Smooth muscle cell of the brain vasculature (primary cell): ENCODE measurements at regions not wholly inside any gene's neighbourhood (a gene's known extent, or its start where the extent isn't known, plus 50 kb on each side); places are given as distances from the start of the nearest gene placed in this dataset.

Experiments used
- DNase-seq: peaks from one replicate; pipeline ENCODE4 v3.0.0-alpha.2; 2012; ENCODE audit warnings: low read depth, low spot score

DNA sequence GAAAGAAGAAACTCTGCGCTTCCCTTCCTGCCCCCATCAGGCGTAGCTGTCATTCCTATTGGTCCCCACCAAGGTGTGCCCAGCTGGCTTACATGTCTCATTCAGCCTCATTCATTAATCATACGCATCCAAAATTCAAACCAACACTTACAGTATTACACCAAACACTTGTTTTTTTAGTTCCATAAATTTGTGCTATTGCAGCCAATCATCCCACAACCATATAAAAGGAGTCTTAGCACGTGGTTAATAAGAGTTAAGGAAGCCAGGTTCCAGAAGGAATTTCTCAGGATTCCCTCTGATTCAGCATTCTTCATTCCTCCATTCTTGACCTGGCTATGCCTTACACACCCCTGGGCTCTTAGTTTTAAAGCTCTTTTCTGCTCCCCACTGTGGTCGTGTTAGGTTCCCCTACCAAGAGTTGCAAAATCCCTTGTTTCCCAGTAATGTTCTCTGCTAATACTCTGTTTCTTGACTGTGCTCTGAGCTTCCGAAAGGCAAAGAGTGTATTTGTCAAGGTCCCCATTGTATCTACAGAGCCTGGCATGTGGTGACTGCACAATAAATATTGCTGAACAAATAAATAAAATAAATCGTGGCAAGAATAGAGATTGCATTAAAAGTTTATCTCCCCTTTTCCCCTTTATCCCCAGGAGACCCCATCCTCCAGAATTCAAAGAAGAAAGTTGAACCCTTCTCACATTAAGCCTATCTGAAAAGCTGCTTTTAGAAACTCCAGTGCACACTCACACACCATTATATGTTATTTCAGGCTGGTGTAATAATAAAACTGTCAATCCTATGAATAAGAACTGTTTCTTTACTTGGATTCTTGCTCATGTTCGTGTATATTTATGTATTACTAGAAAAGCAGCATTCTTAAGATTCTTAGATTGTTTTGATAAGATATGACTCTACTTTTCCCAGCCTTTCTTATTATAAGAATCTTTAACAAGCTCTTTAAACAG, 514.4 kb downstream of the INHBA start:
- no peak for DNase-seq

DNA sequence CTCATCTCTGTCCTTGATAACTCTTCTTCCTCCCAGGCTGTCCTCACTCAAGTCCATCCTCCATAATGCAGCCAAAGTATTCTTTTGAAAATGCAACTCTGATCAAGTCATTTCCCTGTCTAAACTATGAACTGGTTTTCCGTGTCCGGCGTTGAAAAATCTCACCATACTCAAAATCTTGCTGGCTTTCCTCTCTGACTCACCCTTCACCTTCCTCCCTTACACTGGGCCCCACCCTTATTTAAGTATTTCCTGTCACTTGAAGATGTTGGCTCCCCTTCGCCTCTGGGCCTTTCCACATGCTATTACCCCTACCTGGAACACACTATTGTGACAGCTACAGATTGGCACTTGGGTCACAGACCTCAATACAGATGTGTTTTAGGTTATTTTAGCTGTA, 515.6 kb downstream of the INHBA start:
- DNase-seq = no peak

DNA sequence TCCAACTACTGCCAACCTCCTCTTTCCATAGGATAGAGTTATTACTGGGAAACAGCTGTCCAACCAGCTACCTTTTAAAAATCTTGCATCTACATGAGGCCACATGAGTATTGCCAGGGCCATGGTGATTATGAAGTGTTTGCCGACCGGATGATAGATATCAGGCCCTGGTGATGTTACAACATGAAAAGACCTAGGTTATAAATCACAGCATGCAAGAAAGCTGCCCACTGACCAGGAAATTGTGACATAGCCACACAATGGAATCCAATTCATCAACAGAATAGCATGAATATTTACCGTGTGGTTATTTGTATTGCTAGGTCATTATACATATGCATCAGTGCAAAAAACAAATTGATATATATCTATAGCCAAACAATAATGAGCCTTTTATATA, 517.0 kb downstream of the INHBA start:
- no peak for DNase-seq

DNA sequence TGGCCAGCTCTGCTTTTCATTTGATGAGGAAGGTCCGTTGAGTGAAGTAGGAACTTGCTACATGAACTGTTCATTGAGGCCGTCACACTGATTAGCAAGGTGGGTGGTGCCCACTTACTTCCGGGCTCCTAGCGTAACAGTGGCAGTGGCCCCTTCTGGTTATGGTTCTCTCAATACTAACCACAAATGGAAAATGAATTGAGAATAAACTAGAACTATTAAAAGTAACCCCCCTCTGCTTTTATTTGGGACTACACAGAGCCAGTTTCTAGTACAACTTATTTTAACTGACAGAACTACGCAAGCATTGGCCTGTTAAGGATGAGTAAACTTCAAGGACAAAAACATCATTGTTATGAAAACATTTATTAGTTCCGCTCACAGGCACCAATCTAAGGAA, 519.1 kb downstream of the INHBA start:
- no peak for DNase-seq

DNA sequence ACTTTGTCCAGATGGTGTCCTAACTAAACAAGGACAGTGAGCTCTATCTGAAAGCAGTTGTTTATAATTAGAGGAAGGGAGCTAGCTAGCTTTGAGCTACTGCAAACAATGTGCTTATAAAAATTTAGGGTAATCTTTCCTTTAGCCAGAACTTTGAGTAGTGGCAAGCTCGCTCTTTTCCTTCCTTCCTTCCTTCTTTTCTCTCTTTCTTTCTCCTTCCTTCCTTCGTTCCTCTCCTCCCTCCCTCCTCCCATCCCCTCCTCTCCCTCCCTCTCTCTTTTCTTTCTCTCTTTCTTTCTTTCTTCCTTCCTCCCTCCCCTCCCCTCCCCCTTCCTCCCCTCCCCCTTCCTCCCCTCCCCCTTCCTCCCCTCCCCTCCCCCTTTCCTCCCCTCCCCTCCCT, 520.1 kb downstream of the INHBA start:
- no peak for DNase-seq

DNA sequence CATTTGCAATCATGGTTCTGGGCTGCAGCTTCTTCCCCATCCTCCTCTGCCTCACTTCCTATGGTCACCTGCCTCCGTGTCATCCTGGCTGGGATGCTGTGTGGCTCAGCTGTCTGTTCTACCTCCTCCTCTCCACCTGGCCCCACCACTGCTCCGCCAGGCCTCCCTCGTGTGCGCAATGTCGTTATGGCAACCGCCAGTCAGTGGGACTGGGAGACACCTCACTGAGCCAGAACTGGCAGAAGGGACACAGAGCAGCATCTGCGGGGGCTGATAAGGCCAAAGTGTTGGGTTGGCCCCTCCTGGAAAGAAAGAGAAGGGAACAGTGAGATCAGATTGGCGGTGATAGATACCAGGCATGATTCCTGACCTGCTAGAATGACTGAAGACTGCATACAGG, 527.5 kb downstream of the INHBA start:
- no peak for DNase-seq

DNA sequence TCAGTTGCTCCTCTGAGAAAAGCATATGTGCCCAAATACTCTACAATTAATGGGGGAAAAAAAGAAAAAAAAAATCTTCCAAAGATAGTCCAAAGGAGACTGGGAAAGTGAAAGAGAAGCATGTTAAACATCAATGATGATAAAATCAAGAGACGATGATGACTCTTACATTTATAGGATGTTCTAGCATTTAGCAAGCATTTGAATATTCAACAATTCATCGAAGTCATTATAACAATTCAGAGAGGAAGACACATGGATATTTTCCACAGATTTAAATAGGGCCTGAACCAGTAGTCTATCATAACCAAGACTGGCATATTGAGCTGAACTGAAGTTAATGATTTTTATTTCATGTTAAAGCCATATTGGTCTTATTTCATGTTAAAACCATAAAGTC, 528.4 kb downstream of the INHBA start:
- DNase-seq = no peak

DNA sequence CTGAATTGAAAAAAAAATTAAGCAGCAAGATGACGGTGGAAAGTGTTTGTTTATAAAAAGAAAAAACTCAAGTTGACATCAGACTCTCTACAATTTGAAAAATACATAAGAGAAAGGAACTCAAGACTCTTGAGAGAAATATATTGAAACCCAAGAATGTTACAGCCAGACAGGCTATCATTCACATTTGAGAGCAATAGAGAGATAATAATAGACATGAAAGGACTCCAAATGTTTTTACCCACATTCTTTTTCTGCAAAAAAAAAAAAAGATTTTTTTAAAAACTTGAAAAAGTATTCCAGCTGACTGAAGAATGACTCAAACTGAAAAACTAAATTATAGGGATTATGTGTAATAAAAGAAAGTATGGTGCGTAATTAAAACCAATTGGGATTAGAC, 532.4 kb downstream of the INHBA start:
- DNase-seq = no peak

DNA sequence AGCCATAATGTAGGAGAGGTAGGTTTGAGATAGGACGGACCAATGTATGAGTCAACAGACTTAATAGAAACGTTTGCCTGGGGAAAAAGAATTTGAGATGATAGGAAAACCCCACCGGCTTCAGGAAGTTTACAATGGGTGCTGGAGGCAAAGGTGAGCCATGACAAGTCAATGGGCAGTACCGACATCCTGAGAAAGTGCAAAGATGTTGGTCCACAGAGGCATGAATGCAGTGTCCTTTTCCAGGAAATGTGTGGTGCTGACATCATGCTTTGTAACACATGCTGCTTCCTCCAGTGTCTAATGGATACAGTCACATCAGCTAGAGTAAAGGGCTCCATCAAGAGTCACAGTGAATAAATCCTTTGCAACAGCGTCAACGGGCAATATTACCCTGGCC, 533.6 kb downstream of the INHBA start:
- DNase-seq = no peak

DNA sequence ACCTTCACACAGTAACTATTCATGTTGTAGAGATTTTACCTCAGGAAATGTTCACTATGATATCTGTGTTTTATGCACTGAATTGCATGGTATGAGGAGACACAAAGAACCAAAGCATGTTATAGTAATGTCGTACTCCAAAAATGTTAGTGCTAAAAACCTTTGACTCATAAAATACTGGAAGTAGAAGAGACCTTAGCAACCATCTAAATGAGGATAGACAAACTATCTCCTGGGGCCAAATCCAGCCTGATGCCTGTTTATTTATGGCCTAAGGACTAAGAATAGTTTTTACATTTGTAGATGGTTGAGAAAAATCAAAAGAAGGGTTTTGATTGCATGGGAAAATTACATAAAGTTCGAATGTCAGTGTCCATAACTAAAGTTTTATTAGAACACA, 535.1 kb downstream of the INHBA start:
- no peak for DNase-seq

DNA sequence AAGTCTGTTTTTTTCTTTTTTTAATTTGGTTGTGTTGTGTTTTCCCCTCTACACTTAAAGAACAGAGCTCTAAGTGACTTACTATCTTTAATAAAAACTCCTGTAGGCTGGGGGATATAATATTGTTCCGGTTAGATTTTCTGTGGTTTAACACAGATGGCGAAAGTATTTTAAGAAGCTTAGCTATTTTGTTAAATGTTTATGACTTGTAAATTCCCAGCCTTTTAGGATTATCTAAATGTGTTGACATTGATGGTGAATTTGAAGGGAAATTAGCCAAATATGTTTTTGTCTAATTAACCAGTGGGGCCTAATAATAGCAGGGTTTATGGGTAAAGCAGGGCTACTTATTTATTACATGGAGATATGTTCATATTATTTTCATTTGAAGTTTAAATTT, 538.5 kb downstream of the INHBA start:
- no peak for DNase-seq

DNA sequence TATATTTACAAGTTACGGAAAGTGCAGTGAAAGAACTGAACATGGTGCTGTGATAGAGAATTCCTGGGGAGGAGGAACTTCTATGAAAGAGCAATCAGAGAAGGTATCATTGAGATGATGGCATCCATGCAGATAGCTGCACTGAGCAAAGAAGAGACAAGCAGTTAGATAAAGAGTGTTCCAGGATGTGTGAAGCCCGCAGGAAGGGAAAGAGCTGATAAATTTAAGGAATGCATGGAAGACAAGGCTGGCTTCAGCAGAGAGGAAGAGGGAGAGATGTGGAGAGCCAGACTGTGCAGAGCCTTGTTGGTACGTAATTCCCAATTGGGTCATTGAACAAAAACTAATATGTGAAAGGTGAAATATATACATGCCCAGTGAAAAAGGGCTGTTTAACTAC, 538.9 kb downstream of the INHBA start:
- DNase-seq = no peak

DNA sequence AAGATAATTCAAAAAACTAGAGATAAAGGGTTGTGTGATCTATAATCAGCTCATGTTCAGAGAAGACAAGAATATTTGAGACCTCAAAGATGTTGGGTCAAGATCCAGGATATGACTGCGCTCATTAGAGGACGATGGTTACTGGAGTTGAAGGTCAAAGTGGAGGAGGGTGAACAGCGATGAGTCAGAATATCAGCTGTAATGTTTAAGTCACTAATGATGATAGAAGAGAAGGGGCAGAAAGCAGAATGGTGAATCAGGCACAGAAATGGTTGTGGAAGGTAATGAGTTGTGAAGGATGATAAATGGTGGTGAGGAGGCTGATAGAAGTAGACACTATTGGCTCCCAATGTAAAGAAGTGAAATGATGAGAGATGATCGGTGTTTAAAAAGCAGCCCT, 540.3 kb downstream of the INHBA start:
- no peak for DNase-seq

DNA sequence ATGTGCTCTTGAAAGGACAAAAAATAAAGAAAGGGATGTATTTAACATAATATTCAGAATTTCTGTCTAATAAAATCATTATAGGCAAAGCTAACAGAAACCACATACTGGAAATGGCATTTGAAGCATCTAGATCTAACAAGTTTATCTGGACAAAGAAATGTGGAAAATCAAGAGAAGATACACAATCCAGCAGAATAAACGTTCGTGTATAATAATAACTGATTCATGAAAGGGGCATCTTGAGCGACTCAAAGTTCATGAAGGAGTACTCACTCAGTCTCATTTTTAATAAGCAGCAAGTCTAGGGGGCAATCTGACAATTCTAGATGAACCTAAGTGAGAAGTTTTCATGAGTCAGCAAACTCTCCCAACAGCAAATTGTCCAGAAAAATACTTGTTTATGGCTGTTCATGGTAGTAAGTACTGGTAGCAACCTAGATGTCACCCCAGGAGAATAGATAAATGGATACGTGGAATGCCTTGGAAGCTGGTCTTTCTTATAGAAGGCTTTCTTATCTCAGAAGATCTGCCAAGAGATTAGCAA, 541.8 kb downstream of the INHBA start:
- no peak for DNase-seq

DNA sequence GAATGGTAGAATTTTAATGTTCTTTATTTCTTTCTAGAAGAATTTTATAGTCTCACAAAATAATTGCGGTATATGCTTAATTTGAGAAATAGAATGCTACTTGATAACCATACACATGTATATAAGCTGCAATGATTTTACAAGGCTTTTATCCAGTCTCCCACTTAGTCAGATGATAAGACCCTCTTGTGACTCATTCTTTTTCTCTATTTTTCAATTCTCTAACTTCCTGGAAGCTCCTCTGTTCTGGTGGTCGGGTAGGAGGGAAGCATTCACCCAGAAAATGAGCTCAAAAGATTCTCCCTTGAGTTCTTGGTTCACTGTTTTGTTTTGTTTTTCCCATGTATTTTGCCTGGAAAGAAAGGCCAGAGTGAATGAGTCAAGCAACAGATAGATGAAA, 546.6 kb downstream of the INHBA start:
- DNase-seq = no peak

DNA sequence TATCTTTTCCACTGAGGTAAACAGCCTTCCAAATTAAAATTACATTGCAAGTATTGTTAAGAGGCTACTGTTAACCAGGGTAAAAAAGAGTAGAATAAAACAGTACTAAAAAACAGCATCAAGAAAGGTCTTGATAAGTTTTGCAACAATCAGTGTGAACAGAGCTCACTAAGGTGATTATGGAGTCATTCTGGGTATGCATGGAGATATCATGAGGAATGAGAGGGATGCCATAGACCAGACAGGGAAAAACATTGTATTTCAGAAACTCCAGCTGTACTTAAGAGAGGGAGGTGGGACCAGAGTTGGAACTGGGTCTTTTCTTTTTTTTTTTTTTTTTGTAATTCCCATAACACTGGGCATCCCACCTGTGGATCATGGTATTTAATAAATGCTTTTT, 549.6 kb downstream of the INHBA start:
- DNase-seq = no peak

DNA sequence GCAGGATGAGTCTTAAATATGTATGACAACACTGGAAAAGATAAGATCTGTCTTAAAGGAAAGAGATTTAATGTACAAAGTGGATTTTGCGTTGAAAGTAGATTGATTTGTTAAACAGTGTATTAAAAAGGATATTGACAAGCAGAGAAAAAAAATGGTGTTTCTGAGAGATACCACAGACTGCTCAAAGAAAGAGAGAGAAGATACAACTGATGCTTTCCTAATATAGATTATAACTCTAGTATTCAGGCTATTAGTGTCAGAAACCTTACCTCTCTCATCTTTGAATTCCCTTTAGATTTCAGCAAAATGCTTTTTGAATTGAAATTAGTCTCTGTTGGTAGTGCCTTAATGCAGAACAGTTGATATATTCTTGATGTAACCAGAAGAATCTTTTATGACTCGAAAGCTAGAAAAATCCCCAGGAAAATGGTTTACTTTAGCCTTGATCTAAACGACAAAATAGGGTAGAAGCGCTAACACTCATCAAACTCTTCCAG, 550.7 kb downstream of the INHBA start:
- no peak for DNase-seq

DNA sequence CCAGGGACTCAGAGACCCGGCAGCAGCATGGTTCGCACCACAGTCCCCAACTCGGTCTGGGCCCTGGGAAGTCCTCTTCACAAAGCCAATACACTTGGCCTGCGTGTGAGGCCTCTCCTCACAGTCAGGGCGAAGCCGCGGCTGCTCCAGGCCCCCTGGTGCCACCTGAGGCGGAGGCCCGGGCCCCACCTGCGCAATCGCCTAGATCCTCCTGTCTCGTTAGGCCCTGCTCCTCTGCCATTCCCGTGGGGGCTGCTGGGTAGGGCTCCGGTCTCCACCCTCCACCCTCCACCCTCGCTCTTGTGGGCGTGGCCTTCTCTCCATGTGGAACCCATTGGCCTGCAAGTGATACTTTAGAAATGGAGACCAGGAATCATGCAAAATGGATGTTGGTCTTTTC, 553.3 kb downstream of the INHBA start:
- no peak for DNase-seq

DNA sequence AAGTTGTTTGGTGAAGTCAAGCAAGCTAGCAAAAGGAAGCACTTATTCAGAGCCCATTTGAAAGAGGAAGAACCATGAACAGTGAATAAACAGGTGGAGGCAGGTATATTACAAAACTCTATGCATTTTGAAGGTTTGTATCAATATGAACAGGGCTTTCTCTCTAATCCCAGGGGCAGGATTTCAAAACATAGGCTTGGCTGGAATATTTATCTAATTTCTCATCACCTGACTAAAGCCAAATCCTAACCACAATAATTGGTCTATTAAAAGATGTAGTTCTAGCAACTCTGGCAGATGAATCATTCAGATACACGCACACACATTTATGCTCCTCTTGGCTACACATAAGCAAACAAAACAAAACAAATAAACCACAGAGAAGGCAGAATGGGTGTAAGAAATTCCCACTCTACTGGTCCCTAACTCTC, 554.4 kb downstream of the INHBA start:
- peak; percentile 37 for DNase-seq

DNA sequence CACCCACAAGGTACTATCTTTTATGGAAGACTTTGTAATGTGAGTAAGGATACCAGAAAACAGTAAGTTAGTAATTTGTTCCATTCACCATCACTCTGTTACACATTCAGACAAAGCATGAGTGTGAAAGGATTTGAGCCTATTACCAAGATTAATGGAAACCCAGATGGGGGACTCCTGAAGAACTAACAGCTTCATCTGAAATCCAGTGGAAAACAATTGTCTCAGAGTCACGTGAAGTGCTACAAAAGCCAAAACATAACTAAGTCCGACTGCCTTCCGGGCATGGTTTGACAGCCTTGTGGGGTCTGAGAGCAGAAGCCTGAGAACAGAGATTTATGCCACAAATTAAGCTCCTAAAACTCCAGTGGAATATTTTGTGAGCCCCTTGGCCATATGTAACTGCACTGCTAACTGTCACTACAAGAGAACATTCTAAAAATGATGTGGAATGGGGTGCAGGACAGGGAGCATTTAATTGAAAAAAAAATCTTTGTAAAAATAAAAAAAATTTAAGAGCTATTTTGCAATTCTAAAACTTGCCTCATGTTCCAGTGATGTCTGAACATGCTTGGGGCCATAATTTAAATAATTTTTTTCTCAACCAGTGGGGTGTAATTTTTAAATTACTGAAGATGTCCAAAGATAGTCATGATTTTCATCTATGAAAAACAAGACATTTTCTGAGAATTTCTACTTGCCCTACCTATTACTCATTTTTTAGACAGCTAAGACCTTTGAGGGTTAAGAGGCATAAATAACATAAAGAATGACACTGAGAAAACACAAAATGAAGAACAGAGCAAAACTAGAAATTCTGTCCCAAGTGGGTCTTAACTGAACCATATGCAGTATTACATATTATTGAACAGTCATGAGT, 555.0 kb downstream of the INHBA start:
- DNase-seq = no peak

DNA sequence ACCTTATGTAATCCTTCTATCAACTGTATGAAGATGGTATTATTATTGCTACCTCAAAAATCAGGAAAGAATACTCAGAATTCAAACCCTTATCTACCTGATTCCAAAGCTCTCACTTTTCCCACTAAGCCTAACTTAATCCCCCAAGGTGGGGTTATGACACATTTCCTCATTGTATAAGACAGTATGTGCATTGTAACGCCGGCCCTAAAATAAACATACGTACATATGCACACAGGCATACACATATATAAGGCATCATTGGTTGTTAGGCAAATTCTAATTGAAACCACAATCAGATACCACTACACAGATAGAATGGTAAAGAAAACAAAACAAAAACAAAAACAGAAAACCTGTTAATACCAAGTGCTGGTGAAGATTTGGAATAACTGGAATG, 556.5 kb downstream of the INHBA start:
- DNase-seq = no peak

DNA sequence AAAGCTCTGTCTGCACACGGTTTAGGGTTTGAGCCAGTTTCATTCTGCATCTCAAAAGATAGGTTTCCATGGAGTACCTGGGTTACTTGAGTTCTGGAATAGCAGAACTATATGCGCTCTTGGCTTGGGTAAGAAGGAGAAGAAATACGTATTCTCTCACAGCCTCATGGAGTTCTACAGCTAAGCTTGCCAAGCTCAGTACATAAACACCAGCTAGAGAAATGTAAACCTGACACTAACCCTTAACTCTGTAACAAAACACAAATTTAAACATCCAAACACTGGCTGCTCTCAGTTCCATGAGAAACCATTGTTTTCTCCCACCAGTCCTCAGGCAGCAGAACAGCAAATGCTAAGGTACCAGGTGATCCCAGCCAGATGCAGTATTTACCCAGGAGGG, 557.2 kb downstream of the INHBA start:
- DNase-seq = no peak
